ENCODE measurements at regions not wholly inside any gene's neighbourhood (a gene's known extent, or its start where the extent isn't known, plus 50 kb on each side); places are given as distances from the start of the nearest gene placed in this dataset.

- no peak for TF ChIP-seq CTCF (conservative IDR thresholded peaks at IDR 0.05; ENCODE audit: low read length)
- H3K4me3 ChIP-seq (ENCODE audit: low read length): no peak overlapping the region
- no peak for DNase-seq (ENCODE audit: low read depth)
Observed at GRCh38 chr4:71113294-71113693, 119.8 kb downstream of the DCK start.

DNA sequence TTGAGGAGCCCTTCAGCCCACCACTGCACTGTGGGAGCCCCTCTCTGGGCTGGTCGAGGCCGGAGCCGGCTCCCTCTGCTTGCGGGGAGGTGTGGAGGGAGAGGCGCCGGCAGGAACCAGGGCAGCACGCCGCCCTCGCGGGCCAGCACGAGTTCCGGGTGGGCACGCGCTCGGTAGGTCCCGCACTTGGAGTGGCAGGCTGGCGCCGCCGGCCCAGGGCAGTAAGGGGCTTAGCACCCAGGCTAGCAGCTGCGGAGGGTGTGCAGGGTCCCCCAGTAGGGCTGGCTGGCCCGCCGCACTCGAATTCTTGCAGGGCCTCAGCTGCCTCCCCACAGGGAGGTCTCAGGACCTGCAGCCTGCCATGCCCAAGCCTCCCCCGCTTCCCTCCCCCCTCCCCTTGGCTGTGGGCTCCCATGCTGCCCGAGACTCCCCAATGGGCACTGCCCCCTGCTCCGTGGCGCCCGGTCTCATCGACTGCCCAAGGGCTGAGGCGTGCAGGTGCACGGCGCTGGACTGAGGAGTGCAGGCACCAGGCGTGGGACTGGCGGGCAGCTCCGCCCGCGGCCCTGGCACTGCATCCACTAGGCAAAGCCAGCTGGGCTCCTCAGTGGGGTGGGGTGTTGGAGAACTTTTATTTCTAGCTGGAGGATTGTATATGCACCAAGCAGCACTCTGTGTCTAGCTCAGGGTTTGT lies 127.5 kb downstream of the DCK start:
- no peak for TF ChIP-seq CTCF (conservative IDR thresholded peaks at IDR 0.05; ENCODE audit: low read length)
- no peak overlapping the region for H3K4me3 ChIP-seq (ENCODE audit: low read length)
- no peak for DNase-seq (ENCODE audit: low read depth)

- no peak for DNase-seq (ENCODE audit: low read depth)
- TF ChIP-seq CTCF (conservative IDR thresholded peaks at IDR 0.05; ENCODE audit: low read length): no peak
- H3K4me3 ChIP-seq (ENCODE audit: low read length): no peak overlapping the region
Observed at GRCh38 chr4:71123951-71124350, 130.5 kb downstream of the DCK start.

- DNase-seq (ENCODE audit: low read depth): no peak
- TF ChIP-seq CTCF (conservative IDR thresholded peaks at IDR 0.05; ENCODE audit: low read length): no peak
Observed at GRCh38 chr4:71125137-71125536, 131.7 kb downstream of the DCK start.

DNA sequence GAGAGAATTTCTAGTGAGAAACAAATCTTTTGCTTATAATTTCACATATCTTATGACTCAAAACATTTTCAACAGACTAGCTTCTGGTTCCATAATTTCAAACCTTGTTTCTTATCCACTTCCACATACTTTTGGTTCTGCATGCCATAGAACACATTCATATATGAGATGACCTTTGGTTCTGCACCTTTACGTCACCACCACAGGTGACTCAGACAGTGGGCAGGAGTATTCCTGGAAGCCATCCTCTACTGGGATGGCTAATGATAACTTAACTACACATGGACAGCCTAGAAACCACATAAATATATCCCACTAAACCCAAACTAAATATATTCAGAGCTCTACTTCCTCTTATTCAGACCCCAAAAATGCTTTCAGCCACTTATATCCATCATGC lies 133.3 kb downstream of the DCK start:
- DNase-seq (ENCODE audit: low read depth): peak; percentile 88
- TF ChIP-seq CTCF (conservative IDR thresholded peaks at IDR 0.05; ENCODE audit: low read length): no peak
- no peak overlapping the region for H3K4me3 ChIP-seq (ENCODE audit: low read length)

More at GRCh38 chr4:71125137-71125536, 131.7 kb downstream of the DCK start:
- no peak overlapping the region for H3K4me3 ChIP-seq (ENCODE audit: low read length)

GRCh38 chr4:71130827-71131603 lies 137.6 kb downstream of the DCK start:
- H3K4me3 ChIP-seq (ENCODE audit: low read length): peak overlapping the region; percentile 44
- peak; percentile 51 for TF ChIP-seq CTCF (conservative IDR thresholded peaks at IDR 0.05; ENCODE audit: low read length)
- DNase-seq (ENCODE audit: low read depth): peak; percentile 76

- peak; percentile 70 for DNase-seq (ENCODE audit: low read depth)
- H3K4me3 ChIP-seq (ENCODE audit: low read length): no peak overlapping the region
- no peak for TF ChIP-seq CTCF (conservative IDR thresholded peaks at IDR 0.05; ENCODE audit: low read length)
Observed at GRCh38 chr4:71132486-71132885, 139.0 kb downstream of the DCK start.

Data from AG10803 (cell line).